ENCODE measurements at regions not wholly inside any gene's neighbourhood (a gene's known extent, or its start where the extent isn't known, plus 50 kb on each side); places are given as distances from the start of the nearest gene placed in this dataset.

- TF ChIP-seq YY1 (IDR thresholded peaks at IDR 0.05; ENCODE audit: insufficient read depth, insufficient read length) (no peak), ZNF274 (IDR thresholded peaks at IDR 0.05; ENCODE audit: low read depth, low read length) (no peak), SUZ12 (IDR thresholded peaks at IDR 0.05; ENCODE audit: extremely low read depth, insufficient read depth, insufficient read length) (no peak)
These were observed 624.0 kb upstream of the KLF4 start for GRCh38 chr9:108113596-108113995.

All from NT2/D1 (cell line).